Lower lobe of right lung (tissue), 2 donors: ENCODE measurements at regions not wholly inside any gene's neighbourhood (a gene's known extent, or its start where the extent isn't known, plus 50 kb on each side); places are given as distances from the start of the nearest gene placed in this dataset.

Experiments
- ATAC-seq, 2 donors: fragments of 200-7000 bp; cut with Tn5 transposase; one replicate each; pipeline ENCODE4 v1.9.1; 2020 to 2022; ENCODE audit warnings: mild to moderate bottlenecking in 2 of 2, moderate library complexity in 2 of 2
- DNase-seq: peaks from one replicate; pipeline ENCODE4 v3.0.0-alpha.2; 2020
- H3K27ac ChIP-seq: fragments of 200-600 bp; one replicate; pipeline ENCODE4 v1.8.0; 2022
- H3K27me3 ChIP-seq: fragments of 200-600 bp; one replicate; pipeline ENCODE4 v1.8.0; 2022; ENCODE audit warnings: low read depth
- H3K36me3 ChIP-seq: fragments of 200-600 bp; one replicate; pipeline ENCODE4 v1.8.0; 2022; ENCODE audit warnings: mild to moderate bottlenecking
- H3K4me1 ChIP-seq: fragments of 200-600 bp; one replicate; pipeline ENCODE4 v1.8.0; 2022
- H3K4me3 ChIP-seq: fragments of 200-600 bp; one replicate; pipeline ENCODE4 v1.8.0; 2022; ENCODE audit warnings: mild to moderate bottlenecking
- H3K9me3 ChIP-seq: fragments of 200-600 bp; one replicate; pipeline ENCODE4 v1.8.0; 2022
- CTCF ChIP-seq: fragments of 200-600 bp; IDR thresholded peaks from one replicate; pipeline ENCODE4 v1.8.0; 2022; ENCODE audit warnings: antibody characterized with exemption, mild to moderate bottlenecking
- intact Hi-C: fragments of 100-400 bp; cut with DNase I; formaldehyde crosslinking; loops from one replicate; pipeline ENCODE4 v1.11.0; 2022
- donor health status: DM: no; HTN: yes; CAD: no; lungs with severe emphysema.

GRCh38 chr4:125710766-125711165, 396.0 kb downstream of the FAT4 start:
- Histone ChIP-seq H3K27ac (no peak overlapping the region), H3K4me3 (no peak overlapping the region), H3K4me1 (no peaks in the 10 kb centered on the region), H3K9me3 (no peaks in the 10 kb centered on the region), H3K27me3 (no peaks in the 10 kb centered on the region), H3K36me3 (no peaks in the 10 kb centered on the region)
- DNase-seq (no peak), ATAC-seq (no peak)
- TF ChIP-seq CTCF = no peak
- intact Hi-C loops = no loop called here

GRCh38 chr4:125714049-125714448, 399.3 kb downstream of the FAT4 start:
- DNase-seq = no peak
- H3K9me3 ChIP-seq = no peaks in the 10 kb centered on the region

GRCh38 chr4:125714845-125715244, 400.1 kb downstream of the FAT4 start:
- no peak for DNase-seq
- Histone ChIP-seq H3K9me3 (no peaks in the 10 kb centered on the region), H3K4me1 (no peaks in the 10 kb centered on the region), H3K36me3 (no peaks in the 10 kb centered on the region), H3K4me3 (no peak overlapping the region), H3K27me3 (no peaks in the 10 kb centered on the region), H3K27ac (no peak overlapping the region)
- TF ChIP-seq CTCF = no peak
- no peak for ATAC-seq
- intact Hi-C loops = no loop called here

More at GRCh38 chr4:125714049-125714448, 399.3 kb downstream of the FAT4 start:
- Histone ChIP-seq H3K4me3 (no peak overlapping the region), H3K27ac (no peak overlapping the region), H3K4me1 (no peaks in the 10 kb centered on the region), H3K36me3 (no peaks in the 10 kb centered on the region), H3K27me3 (no peaks in the 10 kb centered on the region)
- no peak for TF ChIP-seq CTCF
- ATAC-seq = no peak
- intact Hi-C loops = no loop called here

GRCh38 chr4:125719987-125720386, 405.2 kb downstream of the FAT4 start:
- H3K4me1 ChIP-seq = no peaks in the 10 kb centered on the region
- no peaks in the 10 kb centered on the region for H3K9me3 ChIP-seq
- no peak for TF ChIP-seq CTCF
- H3K36me3 ChIP-seq = no peaks in the 10 kb centered on the region
- ATAC-seq = peak in 1 of 2 donors; percentile 71
- no peak overlapping the region for H3K27ac ChIP-seq
- no peaks in the 10 kb centered on the region for H3K27me3 ChIP-seq
- intact Hi-C loops = no loop called here
- DNase-seq = no peak
- no peak overlapping the region for H3K4me3 ChIP-seq

- no peak for TF ChIP-seq CTCF
- no peak for ATAC-seq
- intact Hi-C loops = no loop called here
- Histone ChIP-seq H3K36me3 (no peaks in the 10 kb centered on the region), H3K9me3 (no peaks in the 10 kb centered on the region), H3K4me1 (no peaks in the 10 kb centered on the region), H3K27ac (no peak overlapping the region), H3K27me3 (no peaks in the 10 kb centered on the region), H3K4me3 (no peak overlapping the region)
- DNase-seq = no peak
Measured at GRCh38 chr4:125722009-125722408, 407.3 kb downstream of the FAT4 start.
